22Rv1 (cell line): ENCODE measurements at regions not wholly inside any gene's neighbourhood (a gene's known extent, or its start where the extent isn't known, plus 50 kb on each side); places are given as distances from the start of the nearest gene placed in this dataset.

Experiments
- ZFX ChIP-seq: fragments of 450-650 bp; IDR thresholded peaks from 2 replicates; pipeline ENCODE4 v1.6.1; 2017; ENCODE audit warnings: antibody characterized with exemption, borderline replicate concordance
- TF ChIP-seq, protein P1 (sequence below): fragments of 450-650 bp; IDR thresholded peaks from 2 replicates; pipeline ENCODE4 v1.5.1; 2017; ENCODE audit warnings: mild to moderate bottlenecking

DNA sequence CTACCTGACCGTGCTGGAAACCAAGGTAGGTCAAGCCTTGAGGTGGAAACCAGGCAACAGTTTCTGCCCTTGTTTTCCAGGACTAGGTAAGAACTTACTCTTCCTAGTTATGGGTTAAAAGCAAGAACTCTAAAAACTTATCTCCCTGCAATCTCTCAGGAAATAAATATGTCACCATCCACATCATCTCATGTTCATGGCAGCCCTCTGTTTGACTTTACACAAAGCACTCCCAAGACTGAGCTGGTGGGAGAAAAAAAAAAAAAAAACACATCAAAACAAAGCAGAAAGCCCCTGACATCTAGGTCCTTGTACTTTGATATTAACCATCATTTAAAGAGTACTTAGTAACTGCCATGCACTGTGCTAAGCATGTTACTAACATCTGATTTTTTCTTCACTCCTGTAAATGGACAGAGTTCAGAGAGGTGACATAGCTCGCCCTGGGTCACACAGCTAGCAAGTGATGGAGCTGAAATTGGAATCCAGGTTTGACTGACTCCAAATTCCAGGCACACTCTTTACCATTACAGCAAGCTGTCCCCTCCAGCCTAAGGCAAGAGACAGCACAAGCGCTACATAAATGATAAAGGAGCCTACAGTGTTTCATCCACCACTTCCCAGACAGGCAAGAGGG is 102.8 kb upstream of the NOCT start:
- TF ChIP-seq, protein P1, sequence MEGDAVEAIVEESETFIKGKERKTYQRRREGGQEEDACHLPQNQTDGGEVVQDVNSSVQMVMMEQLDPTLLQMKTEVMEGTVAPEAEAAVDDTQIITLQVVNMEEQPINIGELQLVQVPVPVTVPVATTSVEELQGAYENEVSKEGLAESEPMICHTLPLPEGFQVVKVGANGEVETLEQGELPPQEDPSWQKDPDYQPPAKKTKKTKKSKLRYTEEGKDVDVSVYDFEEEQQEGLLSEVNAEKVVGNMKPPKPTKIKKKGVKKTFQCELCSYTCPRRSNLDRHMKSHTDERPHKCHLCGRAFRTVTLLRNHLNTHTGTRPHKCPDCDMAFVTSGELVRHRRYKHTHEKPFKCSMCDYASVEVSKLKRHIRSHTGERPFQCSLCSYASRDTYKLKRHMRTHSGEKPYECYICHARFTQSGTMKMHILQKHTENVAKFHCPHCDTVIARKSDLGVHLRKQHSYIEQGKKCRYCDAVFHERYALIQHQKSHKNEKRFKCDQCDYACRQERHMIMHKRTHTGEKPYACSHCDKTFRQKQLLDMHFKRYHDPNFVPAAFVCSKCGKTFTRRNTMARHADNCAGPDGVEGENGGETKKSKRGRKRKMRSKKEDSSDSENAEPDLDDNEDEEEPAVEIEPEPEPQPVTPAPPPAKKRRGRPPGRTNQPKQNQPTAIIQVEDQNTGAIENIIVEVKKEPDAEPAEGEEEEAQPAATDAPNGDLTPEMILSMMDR: no peak
- no peak for TF ChIP-seq ZFX
